Karpas-422 (cell line): ENCODE measurements at regions not wholly inside any gene's neighbourhood (a gene's known extent, or its start where the extent isn't known, plus 50 kb on each side); places are given as distances from the start of the nearest gene placed in this dataset.

Experiments
- DNase-seq: peaks from one replicate; pipeline ENCODE4 v3.0.0-alpha.2; 2015
- H2AFZ ChIP-seq: fragments of 200-600 bp; sonication (generic); 2 replicates; pipeline ENCODE4 v1.6.1; 2014; ENCODE audit warnings: antibody characterized with exemption, low read length, mixed read lengths
- H3K27ac ChIP-seq: fragments of 200-600 bp; sonication (generic); 2 replicates; pipeline ENCODE4 v1.5.1; 2014; ENCODE audit warnings: mild to moderate bottlenecking, low read length, moderate library complexity
- H3K27me3 ChIP-seq: fragments of 200-600 bp; sonication (generic); 2 replicates; pipeline ENCODE4 v1.6.1; 2014; ENCODE audit warnings: low read length, mixed read lengths
- H3K36me3 ChIP-seq: fragments of 200-600 bp; sonication (generic); 2 replicates; pipeline ENCODE4 v1.6.1; 2014; ENCODE audit warnings: low read length, mixed read lengths; ENCODE audit not compliant: insufficient read depth
- H3K4me1 ChIP-seq: fragments of 200-600 bp; sonication (generic); 2 replicates; pipeline ENCODE4 v1.6.1; 2014; ENCODE audit warnings: mild to moderate bottlenecking, low read length, mixed read lengths
- H3K4me2 ChIP-seq: fragments of 200-600 bp; sonication (generic); 2 replicates; pipeline ENCODE4 v1.6.1; 2014; ENCODE audit warnings: low read length, low read depth, mild to moderate bottlenecking; ENCODE audit not compliant: poor library complexity, severe bottlenecking
- H3K4me3 ChIP-seq: fragments of 200-600 bp; sonication (generic); 2 replicates; pipeline ENCODE4 v1.5.1; 2014; ENCODE audit warnings: mild to moderate bottlenecking, antibody characterized with exemption, low read length, mixed read lengths
- H3K79me2 ChIP-seq: fragments of 200-600 bp; sonication (generic); 2 replicates; pipeline ENCODE4 v1.6.1; 2014; ENCODE audit warnings: mild to moderate bottlenecking, low read length, mixed read lengths
- H3K9ac ChIP-seq: fragments of 200-600 bp; sonication (generic); 2 replicates; pipeline ENCODE4 v1.6.0; 2014; ENCODE audit warnings: low read length
- H3K9me2 ChIP-seq: fragments of 200-600 bp; sonication (generic), shearing (Covaris generic); replicated peaks from 2 replicates; pipeline ENCODE4 v1.6.0; 2014; ENCODE audit warnings: mild to moderate bottlenecking, low read length, moderate library complexity; ENCODE audit not compliant: insufficient read depth
- H3K9me3 ChIP-seq: fragments of 300-700, 200-600 bp; sonication (generic); 2 replicates; pipeline ENCODE4 v1.6.1; 2014; ENCODE audit warnings: low read length, mixed read lengths
- H4K20me1 ChIP-seq: fragments of 200-600 bp; sonication (generic); 2 replicates; pipeline ENCODE4 v1.6.1; 2014; ENCODE audit warnings: mild to moderate bottlenecking, antibody characterized with exemption, low read length, low read depth; ENCODE audit not compliant: insufficient read depth

DNA sequence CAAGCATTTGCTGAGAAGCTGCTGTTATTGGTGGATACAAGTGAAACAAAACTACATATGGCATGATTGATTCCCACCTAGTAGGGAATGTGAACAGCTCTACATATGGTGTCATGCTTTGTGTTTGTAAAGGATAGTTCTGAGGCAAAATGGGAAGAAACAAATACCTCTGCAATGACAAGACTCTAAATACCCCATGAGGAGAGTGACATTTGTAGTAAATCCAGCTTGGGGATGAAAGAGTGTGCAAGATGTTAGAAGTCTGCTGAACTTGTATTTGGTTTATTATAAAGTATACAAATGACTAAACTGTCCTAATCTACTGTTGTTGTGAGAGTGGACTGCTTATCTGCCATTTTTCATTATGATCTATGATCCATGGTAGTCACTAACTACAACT lies 120.8 kb upstream of the HS3ST1 start:
- no peaks in the 10 kb centered on the region for H3K9me2 ChIP-seq
- no peak overlapping the region for H3K9ac ChIP-seq
- H3K4me1 ChIP-seq: no peaks in the 10 kb centered on the region
- H3K79me2 ChIP-seq: no peaks in the 10 kb centered on the region
- H2AFZ ChIP-seq: no peak overlapping the region
- H3K4me3 ChIP-seq: no peak overlapping the region
- no peaks in the 10 kb centered on the region for H3K27me3 ChIP-seq
- H3K9me3 ChIP-seq: peaks cover 14% of the 10 kb centered on the region
- no peaks in the 10 kb centered on the region for H4K20me1 ChIP-seq
- H3K36me3 ChIP-seq: no peaks in the 10 kb centered on the region
- DNase-seq: no peak
- H3K27ac ChIP-seq: no peak overlapping the region
- H3K4me2 ChIP-seq: no peak overlapping the region

- Histone ChIP-seq H3K9me3 (peaks cover 18% of the 10 kb centered on the region), H2AFZ (no peak overlapping the region), H3K79me2 (no peaks in the 10 kb centered on the region), H3K4me2 (no peak overlapping the region), H3K36me3 (no peaks in the 10 kb centered on the region), H3K4me1 (no peaks in the 10 kb centered on the region), H4K20me1 (no peaks in the 10 kb centered on the region), H3K27ac (no peak overlapping the region), H3K9me2 (no peaks in the 10 kb centered on the region), H3K27me3 (no peaks in the 10 kb centered on the region), H3K9ac (no peak overlapping the region), H3K4me3 (no peak overlapping the region)
- DNase-seq: no peak
Measured at GRCh38 chr4:11548597-11549082, 119.9 kb upstream of the HS3ST1 start.

DNA sequence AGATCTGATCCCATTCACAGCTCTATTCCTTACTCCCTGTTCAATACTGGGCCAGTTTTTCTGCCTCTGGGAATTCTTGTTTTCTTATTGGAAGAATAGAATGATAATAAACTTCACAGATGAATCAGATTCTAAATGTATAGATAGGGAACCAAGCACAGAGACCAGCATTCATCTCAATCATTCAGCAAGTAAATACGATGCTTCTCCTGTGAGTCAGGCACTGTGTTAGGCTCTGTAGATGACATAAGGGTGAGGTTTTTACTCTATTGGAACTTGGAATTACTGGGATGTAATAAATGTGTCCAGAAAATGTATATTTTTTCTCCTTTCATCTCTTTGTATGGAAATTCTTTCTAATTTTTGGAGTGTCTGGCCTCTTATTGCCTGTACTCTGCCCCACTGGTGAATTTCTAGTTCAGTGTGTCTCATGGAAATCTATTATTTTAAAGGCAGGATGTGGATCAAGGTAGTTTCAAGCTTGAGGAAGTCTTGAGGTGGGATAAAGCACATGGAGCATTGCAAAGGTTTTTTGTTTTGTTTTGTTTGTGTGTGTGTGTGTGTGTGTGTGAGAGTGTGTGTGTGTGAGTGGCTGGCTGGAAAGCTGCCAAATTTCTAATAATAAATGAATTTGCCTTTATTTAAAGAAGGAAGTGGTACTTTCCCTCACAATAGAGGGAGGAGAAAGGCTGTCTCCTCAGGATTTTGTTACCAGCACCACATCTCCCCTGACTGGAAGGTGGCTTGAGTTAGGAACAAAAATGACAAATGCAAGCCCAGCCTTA lies 117.9 kb upstream of the HS3ST1 start:
- H3K9ac ChIP-seq: no peak overlapping the region

GRCh38 chr4:11545651-11546050 lies 117.0 kb upstream of the HS3ST1 start:
- no peak overlapping the region for H3K9ac ChIP-seq
- peaks cover 19% of the 10 kb centered on the region for H3K9me3 ChIP-seq
- no peaks in the 10 kb centered on the region for H3K79me2 ChIP-seq
- no peaks in the 10 kb centered on the region for H3K9me2 ChIP-seq
- no peak for DNase-seq
- no peaks in the 10 kb centered on the region for H3K4me1 ChIP-seq
- H2AFZ ChIP-seq: no peak overlapping the region
- H4K20me1 ChIP-seq: no peaks in the 10 kb centered on the region
- H3K4me3 ChIP-seq: no peak overlapping the region
- H3K27ac ChIP-seq: no peak overlapping the region
- no peaks in the 10 kb centered on the region for H3K36me3 ChIP-seq
- H3K27me3 ChIP-seq: no peaks in the 10 kb centered on the region
- H3K4me2 ChIP-seq: no peak overlapping the region

More for the DNA sequence above, 117.9 kb upstream of the HS3ST1 start:
- Histone ChIP-seq H3K27me3 (no peaks in the 10 kb centered on the region), H3K4me1 (no peaks in the 10 kb centered on the region), H4K20me1 (no peaks in the 10 kb centered on the region), H3K4me3 (no peak overlapping the region), H3K36me3 (no peaks in the 10 kb centered on the region), H3K79me2 (no peaks in the 10 kb centered on the region), H3K4me2 (no peak overlapping the region), H2AFZ (no peak overlapping the region), H3K9me3 (peaks cover 19% of the 10 kb centered on the region), H3K27ac (no peak overlapping the region), H3K9me2 (no peaks in the 10 kb centered on the region)
- DNase-seq: no peak

GRCh38 chr4:11544211-11544610 lies 115.5 kb upstream of the HS3ST1 start:
- H3K4me2 ChIP-seq: no peak overlapping the region
- H2AFZ ChIP-seq: no peak overlapping the region
- H3K9ac ChIP-seq: no peak overlapping the region

GRCh38 chr4:11543706-11544105 lies 115.0 kb upstream of the HS3ST1 start:
- Histone ChIP-seq H3K4me2 (no peak overlapping the region), H3K27ac (no peak overlapping the region), H3K27me3 (no peaks in the 10 kb centered on the region), H3K9ac (no peak overlapping the region), H4K20me1 (no peaks in the 10 kb centered on the region), H3K4me1 (no peaks in the 10 kb centered on the region), H3K9me3 (peaks cover 18% of the 10 kb centered on the region; the same call in 1 of the 2 replicates), H3K36me3 (no peaks in the 10 kb centered on the region), H2AFZ (no peak overlapping the region), H3K79me2 (no peaks in the 10 kb centered on the region), H3K9me2 (no peaks in the 10 kb centered on the region), H3K4me3 (no peak overlapping the region)
- DNase-seq: no peak

More at GRCh38 chr4:11544211-11544610, 115.5 kb upstream of the HS3ST1 start:
- Histone ChIP-seq H3K4me3 (no peak overlapping the region), H4K20me1 (no peaks in the 10 kb centered on the region), H3K36me3 (no peaks in the 10 kb centered on the region), H3K4me1 (no peaks in the 10 kb centered on the region), H3K79me2 (no peaks in the 10 kb centered on the region), H3K9me3 (peaks cover 18% of the 10 kb centered on the region; the same call in 1 of the 2 replicates), H3K27me3 (no peaks in the 10 kb centered on the region), H3K27ac (no peak overlapping the region), H3K9me2 (no peaks in the 10 kb centered on the region)
- no peak for DNase-seq

GRCh38 chr4:11542952-11543351 lies 114.3 kb upstream of the HS3ST1 start:
- H3K4me3 ChIP-seq: no peak overlapping the region
- H3K9me3 ChIP-seq: peaks cover 21% of the 10 kb centered on the region; the same call in 1 of the 2 replicates
- DNase-seq: no peak
- no peak overlapping the region for H3K27ac ChIP-seq
- no peaks in the 10 kb centered on the region for H3K36me3 ChIP-seq
- no peaks in the 10 kb centered on the region for H3K9me2 ChIP-seq
- H2AFZ ChIP-seq: no peak overlapping the region
- H3K27me3 ChIP-seq: no peaks in the 10 kb centered on the region
- H3K9ac ChIP-seq: no peak overlapping the region
- H4K20me1 ChIP-seq: no peaks in the 10 kb centered on the region
- no peak overlapping the region for H3K4me2 ChIP-seq
- no peaks in the 10 kb centered on the region for H3K4me1 ChIP-seq
- H3K79me2 ChIP-seq: no peaks in the 10 kb centered on the region

- H3K27me3 ChIP-seq: no peaks in the 10 kb centered on the region
- H3K27ac ChIP-seq: no peak overlapping the region
- no peaks in the 10 kb centered on the region for H3K4me1 ChIP-seq
- no peaks in the 10 kb centered on the region for H4K20me1 ChIP-seq
- no peaks in the 10 kb centered on the region for H3K79me2 ChIP-seq
- H3K9ac ChIP-seq: no peak overlapping the region
- DNase-seq: no peak
- H3K9me2 ChIP-seq: no peaks in the 10 kb centered on the region
- H2AFZ ChIP-seq: no peak overlapping the region
- H3K9me3 ChIP-seq: peaks cover 6% of the 10 kb centered on the region; the same call in 1 of the 2 replicates
- H3K36me3 ChIP-seq: no peaks in the 10 kb centered on the region
- H3K4me2 ChIP-seq: no peak overlapping the region
- H3K4me3 ChIP-seq: no peak overlapping the region
Measured at GRCh38 chr4:11537846-11538245, 109.2 kb upstream of the HS3ST1 start.
